Adipocyte (in vitro differentiated cells): ENCODE measurements at regions not wholly inside any gene's neighbourhood (a gene's known extent, or its start where the extent isn't known, plus 50 kb on each side); places are given as distances from the start of the nearest gene placed in this dataset.
"Not testable (repeated sequence)": the region's sequence is repeated elsewhere in the genome, so short reads cannot be mapped to it uniquely, and the experiment has no call there.

Experiments
- DNase-seq: peaks from one replicate; pipeline ENCODE4 v3.0.0-alpha.2; 2015; ENCODE audit warnings: low read depth
- H3K27me3 ChIP-seq: replicated peaks from 2 replicates; pipeline ENCODE4 v1.7.0; 2013; ENCODE audit warnings: mild to moderate bottlenecking, low read length, moderate library complexity; ENCODE audit not compliant: control insufficient read depth, insufficient read depth
- H3K36me3 ChIP-seq: 2 replicates; pipeline ENCODE4 v1.7.0; 2013; ENCODE audit warnings: low read length, mild to moderate bottlenecking, moderate library complexity; ENCODE audit not compliant: control insufficient read depth, insufficient read depth, severe bottlenecking
- H3K4me1 ChIP-seq: 2 replicates; pipeline ENCODE4 v1.7.0; 2013; ENCODE audit warnings: mild to moderate bottlenecking, low read length, moderate library complexity; ENCODE audit not compliant: control insufficient read depth, insufficient read depth
- H3K4me3 ChIP-seq: 2 replicates; pipeline ENCODE4 v1.7.0; 2013; ENCODE audit warnings: mild to moderate bottlenecking, low read length, moderate library complexity
- H3K9ac ChIP-seq: 2 replicates; pipeline ENCODE4 v1.7.0; 2013; ENCODE audit warnings: mild to moderate bottlenecking, low read length, moderate library complexity
- H3K9me3 ChIP-seq: 2 replicates; pipeline ENCODE4 v1.7.0; 2013; ENCODE audit warnings: mild to moderate bottlenecking, low read length, moderate library complexity; ENCODE audit not compliant: control insufficient read depth

- DNase-seq: no peak
- Histone ChIP-seq H3K9me3 (no peaks in the 10 kb centered on the region), H3K27me3 (no peaks in the 10 kb centered on the region), H3K4me3 (no peak overlapping the region), H3K36me3 (no peaks in the 10 kb centered on the region), H3K4me1 (no peaks in the 10 kb centered on the region), H3K9ac (no peak overlapping the region)
Measured at GRCh38 chr5:29150840-29151239, 2042.6 kb upstream of the CDH6 start.

DNA sequence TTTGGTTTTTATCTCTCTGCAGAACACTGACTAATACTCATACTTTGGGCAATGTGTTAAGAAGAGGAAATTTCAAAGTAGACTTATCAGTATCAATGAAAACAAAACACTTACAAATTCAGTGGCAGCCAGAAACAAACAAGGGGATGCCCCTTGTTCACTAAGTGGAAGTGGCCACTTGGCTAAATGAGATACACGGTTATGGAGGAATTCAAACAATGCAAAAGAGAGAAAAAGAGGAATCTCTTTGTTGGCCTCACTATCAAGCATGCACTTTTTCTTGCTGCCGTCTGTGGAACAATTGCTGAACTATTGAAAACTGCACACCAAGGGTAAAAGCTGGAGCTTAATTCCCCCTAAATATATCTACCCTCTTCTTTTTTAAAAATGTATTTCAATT, 2044.9 kb upstream of the CDH6 start:
- Histone ChIP-seq H3K9me3 (no peaks in the 10 kb centered on the region), H3K4me3 (no peak overlapping the region), H3K27me3 (no peaks in the 10 kb centered on the region), H3K36me3 (no peaks in the 10 kb centered on the region), H3K4me1 (no peaks in the 10 kb centered on the region), H3K9ac (no peak overlapping the region)
- no peak for DNase-seq

GRCh38 chr5:29148073-29148472, 2045.4 kb upstream of the CDH6 start:
- no peak for DNase-seq

GRCh38 chr5:29143266-29143665, 2050.2 kb upstream of the CDH6 start:
- Histone ChIP-seq H3K4me1 (no peaks in the 10 kb centered on the region), H3K4me3 (no peak overlapping the region), H3K27me3 (no peaks in the 10 kb centered on the region), H3K9ac (no peak overlapping the region), H3K9me3 (no peaks in the 10 kb centered on the region), H3K36me3 (no peaks in the 10 kb centered on the region)
- DNase-seq: no peak

More at GRCh38 chr5:29148073-29148472, 2045.4 kb upstream of the CDH6 start:
- Histone ChIP-seq H3K36me3 (no peaks in the 10 kb centered on the region), H3K4me3 (no peak overlapping the region), H3K27me3 (no peaks in the 10 kb centered on the region), H3K4me1 (no peaks in the 10 kb centered on the region), H3K9ac (no peak overlapping the region), H3K9me3 (no peaks in the 10 kb centered on the region)

DNA sequence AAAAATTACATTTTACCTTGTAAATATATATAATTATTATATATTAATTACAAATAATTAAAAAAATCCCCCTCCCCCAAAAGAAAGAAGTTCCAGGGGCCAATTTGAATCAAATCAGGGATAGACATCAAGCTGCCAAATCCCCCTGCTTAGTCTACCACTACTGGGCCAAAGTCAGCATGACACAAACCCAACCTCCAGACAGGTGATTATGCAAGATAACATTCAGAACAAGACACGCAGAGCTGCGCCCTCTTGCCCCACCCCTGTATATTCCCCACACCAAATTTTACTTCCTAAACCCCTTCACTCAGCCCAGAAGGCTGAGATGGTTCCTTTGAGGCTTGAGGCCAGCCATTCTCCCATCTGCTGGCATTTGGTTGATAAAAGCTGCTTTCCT, 2059.1 kb upstream of the CDH6 start:
- no peak overlapping the region for H3K4me3 ChIP-seq
- H3K4me1 ChIP-seq: no peaks in the 10 kb centered on the region
- no peak for DNase-seq
- H3K9me3 ChIP-seq: peaks cover 5% of the 10 kb centered on the region
- no peaks in the 10 kb centered on the region for H3K36me3 ChIP-seq
- no peak overlapping the region for H3K9ac ChIP-seq
- H3K27me3 ChIP-seq: no peaks in the 10 kb centered on the region

- H3K9me3 ChIP-seq: peaks cover 5% of the 10 kb centered on the region
- no peaks in the 10 kb centered on the region for H3K4me1 ChIP-seq
- no peaks in the 10 kb centered on the region for H3K27me3 ChIP-seq
- no peaks in the 10 kb centered on the region for H3K36me3 ChIP-seq
- H3K9ac ChIP-seq: no peak overlapping the region
- no peak overlapping the region for H3K4me3 ChIP-seq
- no peak for DNase-seq
Measured at GRCh38 chr5:29131285-29131684, 2062.2 kb upstream of the CDH6 start.

GRCh38 chr5:29130786-29131185, 2062.7 kb upstream of the CDH6 start:
- no peaks in the 10 kb centered on the region for H3K27me3 ChIP-seq
- H3K9ac ChIP-seq: no peak overlapping the region
- H3K9me3 ChIP-seq: peaks cover 5% of the 10 kb centered on the region
- no peak overlapping the region for H3K4me3 ChIP-seq
- no peaks in the 10 kb centered on the region for H3K36me3 ChIP-seq
- H3K4me1 ChIP-seq: no peaks in the 10 kb centered on the region
- DNase-seq: no peak

DNA sequence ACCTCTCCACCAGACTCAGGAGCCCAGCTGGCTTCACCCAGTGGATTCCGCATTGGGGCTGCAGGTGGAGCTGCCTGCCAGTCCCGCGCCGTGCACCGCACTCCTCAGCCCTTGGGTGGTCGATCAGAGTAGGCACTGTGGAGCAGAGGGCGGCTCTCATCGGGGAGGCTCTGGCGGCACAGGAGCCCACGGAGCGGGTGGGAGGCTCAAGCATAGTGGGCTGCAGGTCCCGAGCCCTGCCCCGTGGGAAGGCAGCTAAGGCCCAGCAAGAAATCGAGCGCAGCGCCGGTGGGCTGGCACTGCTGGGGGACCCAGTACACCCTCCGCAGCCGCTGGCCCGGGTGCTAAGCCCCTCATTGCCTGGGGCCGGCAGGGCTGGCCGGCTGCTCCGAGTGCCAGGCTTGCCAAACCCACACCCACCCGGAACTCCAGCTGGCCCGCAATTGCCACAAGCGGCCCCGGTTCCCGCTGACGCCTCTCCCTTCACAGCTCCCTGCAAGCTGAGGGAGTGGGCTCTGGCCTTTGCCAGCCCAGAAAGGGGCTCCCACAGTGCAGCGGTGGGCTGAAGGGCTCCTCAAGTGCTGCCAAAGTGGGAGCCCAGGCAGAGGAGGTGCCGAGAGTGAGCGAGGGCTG, 2065.8 kb upstream of the CDH6 start:
- H3K9ac ChIP-seq, DNase-seq, H3K4me3 ChIP-seq, H3K4me1 ChIP-seq, H3K27me3 ChIP-seq, H3K36me3 ChIP-seq, H3K9me3 ChIP-seq: not testable (repeated sequence)

GRCh38 chr5:29126462-29126861, 2067.0 kb upstream of the CDH6 start:
- H3K9ac ChIP-seq, H3K4me3 ChIP-seq, H3K9me3 ChIP-seq, H3K36me3 ChIP-seq, H3K4me1 ChIP-seq, H3K27me3 ChIP-seq, DNase-seq: not testable (repeated sequence)

DNA sequence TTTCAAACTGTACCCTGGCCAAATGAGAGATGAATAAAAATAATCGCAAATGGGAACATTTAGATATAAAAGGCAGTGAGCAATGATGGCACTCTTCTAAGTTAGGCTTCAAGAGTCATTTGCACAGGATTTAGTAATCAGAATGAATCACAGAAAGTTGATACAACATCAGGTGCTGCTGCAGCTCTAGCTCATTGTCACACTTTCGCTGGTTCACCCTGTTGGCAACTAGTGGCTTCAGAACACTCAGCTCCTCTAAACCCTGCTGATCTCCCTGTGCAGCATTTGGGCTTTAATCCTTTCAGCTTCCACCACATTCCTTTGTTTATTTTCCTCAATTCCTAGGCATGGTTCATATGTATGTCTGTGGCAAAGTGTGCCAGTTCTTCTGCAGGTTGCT, 2071.2 kb upstream of the CDH6 start:
- H3K9ac ChIP-seq: no peak overlapping the region
- no peak for DNase-seq
- H3K36me3 ChIP-seq: no peaks in the 10 kb centered on the region
- H3K9me3 ChIP-seq: no peaks in the 10 kb centered on the region
- H3K4me3 ChIP-seq: no peak overlapping the region
- no peaks in the 10 kb centered on the region for H3K27me3 ChIP-seq
- no peaks in the 10 kb centered on the region for H3K4me1 ChIP-seq

GRCh38 chr5:29114331-29114768, 2076.0 kb upstream of the CDH9 start:
- Histone ChIP-seq H3K36me3 (no peaks in the 10 kb centered on the region), H3K9ac (no peak overlapping the region), H3K4me3 (no peak overlapping the region), H3K27me3 (no peaks in the 10 kb centered on the region), H3K4me1 (no peaks in the 10 kb centered on the region), H3K9me3 (peaks cover 3% of the 10 kb centered on the region)
- DNase-seq: no peak

- Histone ChIP-seq H3K4me1 (no peaks in the 10 kb centered on the region), H3K9me3 (peaks cover 3% of the 10 kb centered on the region), H3K36me3 (no peaks in the 10 kb centered on the region), H3K27me3 (no peaks in the 10 kb centered on the region), H3K9ac (no peak overlapping the region), H3K4me3 (no peak overlapping the region)
- DNase-seq: no peak
Measured at GRCh38 chr5:29113516-29113915, 2075.1 kb upstream of the CDH9 start.
